ENCODE measurements at regions not wholly inside any gene's neighbourhood (a gene's known extent, or its start where the extent isn't known, plus 50 kb on each side); places are given as distances from the start of the nearest gene placed in this dataset.

GRCh38 chr5:165526357-165526756 is 2020.9 kb downstream of the MAT2B start:
- no peak overlapping the region for H3K4me3 ChIP-seq (ENCODE audit: low read depth, low read length)
- TF ChIP-seq CTCF (IDR thresholded peaks at IDR 0.05; ENCODE audit: borderline replicate concordance, insufficient read depth, low read depth, low read length), result no peak

- no peak for TF ChIP-seq CTCF (IDR thresholded peaks at IDR 0.05; ENCODE audit: borderline replicate concordance, insufficient read depth, low read depth, low read length)
Observed at GRCh38 chr5:165527577-165527976, 2022.2 kb downstream of the MAT2B start.

GRCh38 chr5:165538065-165538464 is 2032.6 kb downstream of the MAT2B start:
- TF ChIP-seq CTCF (IDR thresholded peaks at IDR 0.05; ENCODE audit: borderline replicate concordance, insufficient read depth, low read depth, low read length), result no peak
- H3K4me3 ChIP-seq (ENCODE audit: low read depth, low read length), result no peak overlapping the region

More at GRCh38 chr5:165527577-165527976, 2022.2 kb downstream of the MAT2B start:
- no peak overlapping the region for H3K4me3 ChIP-seq (ENCODE audit: low read depth, low read length)

- H3K4me3 ChIP-seq (ENCODE audit: low read depth, low read length), result no peak overlapping the region
- TF ChIP-seq CTCF (IDR thresholded peaks at IDR 0.05; ENCODE audit: borderline replicate concordance, insufficient read depth, low read depth, low read length), result no peak
Observed at GRCh38 chr5:165559645-165560044, 2054.2 kb downstream of the MAT2B start.

GRCh38 chr5:165560648-165561047 is 2055.2 kb downstream of the MAT2B start:
- no peak overlapping the region for H3K4me3 ChIP-seq (ENCODE audit: low read depth, low read length)
- TF ChIP-seq CTCF (IDR thresholded peaks at IDR 0.05; ENCODE audit: borderline replicate concordance, insufficient read depth, low read depth, low read length), result no peak

GRCh38 chr5:165565911-165566310 is 2060.5 kb downstream of the MAT2B start:
- H3K4me3 ChIP-seq (ENCODE audit: low read depth, low read length), result no peak overlapping the region
- no peak for TF ChIP-seq CTCF (IDR thresholded peaks at IDR 0.05; ENCODE audit: borderline replicate concordance, insufficient read depth, low read depth, low read length)

- no peak for TF ChIP-seq CTCF (IDR thresholded peaks at IDR 0.05; ENCODE audit: borderline replicate concordance, insufficient read depth, low read depth, low read length)
- no peak overlapping the region for H3K4me3 ChIP-seq (ENCODE audit: low read depth, low read length)
Observed at GRCh38 chr5:165569551-165569950, 2064.1 kb downstream of the MAT2B start.

Measured in GM12875 (cell line).